GM18873 (cell line): ENCODE measurements at regions not wholly inside any gene's neighbourhood (a gene's known extent, or its start where the extent isn't known, plus 50 kb on each side); places are given as distances from the start of the nearest gene placed in this dataset.

Experiments
- ATAC-seq: cut with Tn5 transposase; IDR thresholded peaks from one replicate; pipeline ENCODE4 v1.9.1; 2021; ENCODE audit warnings: mild to moderate bottlenecking, moderate library complexity, moderate number of reproducible peaks; ENCODE audit not compliant: unreplicated experiment, low FRiP score

- no peak for ATAC-seq
Observed at GRCh38 chr15:47548231-47548630, 169.1 kb upstream of the SEMA6D start.

GRCh38 chr15:47548986-47549385 is 168.3 kb upstream of the SEMA6D start:
- ATAC-seq: no peak

- ATAC-seq: no peak
Observed at GRCh38 chr15:47551079-47551478, 166.2 kb upstream of the SEMA6D start.

- ATAC-seq: no peak
Observed at GRCh38 chr15:47551546-47551945, 165.8 kb upstream of the SEMA6D start.

GRCh38 chr15:47552978-47553608 is 164.2 kb upstream of the SEMA6D start:
- ATAC-seq: no peak

GRCh38 chr15:47553947-47554346 is 163.4 kb upstream of the SEMA6D start:
- ATAC-seq: no peak

GRCh38 chr15:47561102-47561501 is 156.2 kb upstream of the SEMA6D start:
- ATAC-seq: no peak

- no peak for ATAC-seq
Observed at GRCh38 chr15:47565949-47566348, 151.4 kb upstream of the SEMA6D start.

GRCh38 chr15:47566610-47567009 is 150.7 kb upstream of the SEMA6D start:
- no peak for ATAC-seq

GRCh38 chr15:47568030-47568429 is 149.3 kb upstream of the SEMA6D start:
- no peak for ATAC-seq

- ATAC-seq: no peak
Observed at GRCh38 chr15:47570044-47570443, 147.3 kb upstream of the SEMA6D start.

- ATAC-seq: no peak
Observed at GRCh38 chr15:47570451-47570850, 146.9 kb upstream of the SEMA6D start.

GRCh38 chr15:47570881-47571640 is 146.2 kb upstream of the SEMA6D start:
- no peak for ATAC-seq

- no peak for ATAC-seq
Observed at GRCh38 chr15:47573673-47574072, 143.6 kb upstream of the SEMA6D start.

GRCh38 chr15:47577000-47577399 is 140.3 kb upstream of the SEMA6D start:
- ATAC-seq: no peak

- ATAC-seq: no peak
Observed at GRCh38 chr15:47577461-47577860, 139.8 kb upstream of the SEMA6D start.

- no peak for ATAC-seq
Observed at GRCh38 chr15:47582233-47582632, 135.1 kb upstream of the SEMA6D start.

- ATAC-seq: no peak
Observed at GRCh38 chr15:47584316-47584715, 133.0 kb upstream of the SEMA6D start.

GRCh38 chr15:47586653-47587224 is 130.6 kb upstream of the SEMA6D start:
- no peak for ATAC-seq

GRCh38 chr15:47587940-47588802 is 129.1 kb upstream of the SEMA6D start:
- no peak for ATAC-seq

GRCh38 chr15:47588958-47589357 is 128.3 kb upstream of the SEMA6D start:
- no peak for ATAC-seq
